MCF 10A (cell line): ENCODE measurements at regions not wholly inside any gene's neighbourhood (a gene's known extent, or its start where the extent isn't known, plus 50 kb on each side); places are given as distances from the start of the nearest gene placed in this dataset.

Source experiments
- BruUV-seq: library from RNA; stranded (reverse); fragments of 400-500 nt; replicated peaks from 2 replicates; lab custom pipeline; 2021; lab: Mats Ljungman, UMichigan
- CTCF ChIA-PET: fragments of 300-600 bp; sonication (Branson Sonifier 250); formaldehyde crosslinking; extraction: SDS; loops from one replicate; lab custom pipeline; 2021; ENCODE audit warnings: antibody characterized with exemption, inconsistent platforms; lab: Yijun Ruan, JAX
- POLR2A ChIA-PET: fragments of 300-600, 350-650 bp; sonication (Branson Sonifier 250); formaldehyde crosslinking; extraction: SDS; loops from one replicate; lab custom pipeline; 2020; ENCODE audit warnings: antibody characterized with exemption, inconsistent platforms; lab: Yijun Ruan, JAX
- DNase-seq: peaks from one replicate; pipeline ENCODE4 v3.0.0-alpha.2; 2018; ENCODE audit not compliant: unreplicated experiment
- H3K27ac Mint-ChIP-seq: one replicate; pipeline ENCODE4 v1.8.0; 2022; ENCODE audit warnings: mild to moderate bottlenecking, low read depth, mixed read lengths; ENCODE audit not compliant: unreplicated experiment
- H3K27me3 Mint-ChIP-seq: one replicate; pipeline ENCODE4 v1.8.0; 2022; ENCODE audit warnings: mixed read lengths; ENCODE audit not compliant: insufficient read depth, unreplicated experiment
- H3K36me3 Mint-ChIP-seq: one replicate; pipeline ENCODE4 v1.8.0; 2022; ENCODE audit warnings: mild to moderate bottlenecking, moderate library complexity, mixed read lengths; ENCODE audit not compliant: insufficient read depth, unreplicated experiment
- H3K4me1 Mint-ChIP-seq: one replicate; pipeline ENCODE4 v1.8.0; 2022; ENCODE audit warnings: mixed read lengths; ENCODE audit not compliant: insufficient read depth, unreplicated experiment
- H3K4me3 Mint-ChIP-seq: one replicate; pipeline ENCODE4 v1.8.0; 2022; ENCODE audit warnings: mild to moderate bottlenecking, moderate library complexity, mixed read lengths; ENCODE audit not compliant: unreplicated experiment
- H3K9me3 Mint-ChIP-seq: one replicate; pipeline ENCODE4 v1.8.0; 2022; ENCODE audit warnings: mixed read lengths; ENCODE audit not compliant: unreplicated experiment
- intact Hi-C: fragments of 100-400 bp; cut with micrococcal nuclease; formaldehyde crosslinking; loops from 2 replicates; pipeline ENCODE4 v1.14.1; 2022
- TF ChIP-seq, protein P1 (sequence below): fragments of 200-600 bp; IDR thresholded peaks from one replicate; pipeline ENCODE4 v1.8.0; 2022; ENCODE audit warnings: antibody characterized with exemption, mild to moderate bottlenecking; ENCODE audit not compliant: unreplicated experiment

DNA sequence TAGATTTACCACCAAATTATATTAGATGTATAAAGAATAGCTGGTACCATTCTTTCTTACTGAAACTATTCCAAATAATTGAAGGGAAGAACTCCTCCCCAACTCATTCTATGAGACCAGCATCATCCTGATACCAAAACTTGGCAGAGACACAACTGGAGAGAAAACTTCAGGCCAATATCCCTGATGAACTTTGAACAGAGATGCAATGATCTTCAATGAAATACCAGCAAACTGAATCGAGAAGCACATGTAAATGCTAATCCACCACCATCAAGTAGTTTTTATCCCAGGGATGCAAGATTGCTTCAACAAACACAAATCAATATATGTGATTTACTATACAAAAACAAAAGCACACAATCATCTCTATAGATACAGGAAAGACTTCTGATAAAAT lies 329.8 kb downstream of the RDH14 start:
- H3K27ac Mint-ChIP-seq: no peak overlapping the region
- H3K4me3 Mint-ChIP-seq: no peak overlapping the region
- TF ChIP-seq, protein P1, sequence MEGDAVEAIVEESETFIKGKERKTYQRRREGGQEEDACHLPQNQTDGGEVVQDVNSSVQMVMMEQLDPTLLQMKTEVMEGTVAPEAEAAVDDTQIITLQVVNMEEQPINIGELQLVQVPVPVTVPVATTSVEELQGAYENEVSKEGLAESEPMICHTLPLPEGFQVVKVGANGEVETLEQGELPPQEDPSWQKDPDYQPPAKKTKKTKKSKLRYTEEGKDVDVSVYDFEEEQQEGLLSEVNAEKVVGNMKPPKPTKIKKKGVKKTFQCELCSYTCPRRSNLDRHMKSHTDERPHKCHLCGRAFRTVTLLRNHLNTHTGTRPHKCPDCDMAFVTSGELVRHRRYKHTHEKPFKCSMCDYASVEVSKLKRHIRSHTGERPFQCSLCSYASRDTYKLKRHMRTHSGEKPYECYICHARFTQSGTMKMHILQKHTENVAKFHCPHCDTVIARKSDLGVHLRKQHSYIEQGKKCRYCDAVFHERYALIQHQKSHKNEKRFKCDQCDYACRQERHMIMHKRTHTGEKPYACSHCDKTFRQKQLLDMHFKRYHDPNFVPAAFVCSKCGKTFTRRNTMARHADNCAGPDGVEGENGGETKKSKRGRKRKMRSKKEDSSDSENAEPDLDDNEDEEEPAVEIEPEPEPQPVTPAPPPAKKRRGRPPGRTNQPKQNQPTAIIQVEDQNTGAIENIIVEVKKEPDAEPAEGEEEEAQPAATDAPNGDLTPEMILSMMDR: no peak
- CTCF ChIA-PET: interaction anchor here (0.8 kb wide), 1 partner anchor 148 kb away, joined by 3 read pairs; no protein-coding TSS in a partner anchor
- H3K27me3 Mint-ChIP-seq: peaks cover 44% of the 10 kb centered on the region
- POLR2A ChIA-PET: no interaction called here
- intact Hi-C loops: no loop called here
- no peaks in the 10 kb centered on the region for H3K9me3 Mint-ChIP-seq
- BruUV-seq: no TSS peak
- DNase-seq: no peak
- H3K4me1 Mint-ChIP-seq: no peaks in the 10 kb centered on the region
- no peaks in the 10 kb centered on the region for H3K36me3 Mint-ChIP-seq

DNA sequence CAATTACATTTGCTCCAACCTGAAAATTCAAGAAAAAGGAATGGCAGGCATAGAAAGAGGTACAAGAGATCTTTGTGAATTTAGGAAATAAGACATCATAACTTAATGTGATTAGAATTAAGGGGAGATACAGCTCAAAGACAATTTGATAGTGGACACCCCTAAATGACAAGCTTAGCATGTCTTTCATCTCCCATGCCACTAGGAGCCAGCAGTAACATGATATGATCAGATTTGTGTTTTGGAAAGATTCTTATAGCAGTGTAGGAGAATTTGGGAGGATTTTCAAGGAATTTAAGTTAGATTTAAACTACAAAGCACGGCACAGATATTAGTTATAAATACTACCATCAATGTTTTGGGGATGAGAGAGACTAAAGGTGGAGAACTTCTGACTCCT lies 340.8 kb downstream of the RDH14 start:
- H3K36me3 Mint-ChIP-seq: no peaks in the 10 kb centered on the region
- intact Hi-C loops: loop anchor here (2.0 kb wide), 1 partner anchor 159 kb away; no protein-coding TSS in a partner anchor
- BruUV-seq: no TSS peak

DNA sequence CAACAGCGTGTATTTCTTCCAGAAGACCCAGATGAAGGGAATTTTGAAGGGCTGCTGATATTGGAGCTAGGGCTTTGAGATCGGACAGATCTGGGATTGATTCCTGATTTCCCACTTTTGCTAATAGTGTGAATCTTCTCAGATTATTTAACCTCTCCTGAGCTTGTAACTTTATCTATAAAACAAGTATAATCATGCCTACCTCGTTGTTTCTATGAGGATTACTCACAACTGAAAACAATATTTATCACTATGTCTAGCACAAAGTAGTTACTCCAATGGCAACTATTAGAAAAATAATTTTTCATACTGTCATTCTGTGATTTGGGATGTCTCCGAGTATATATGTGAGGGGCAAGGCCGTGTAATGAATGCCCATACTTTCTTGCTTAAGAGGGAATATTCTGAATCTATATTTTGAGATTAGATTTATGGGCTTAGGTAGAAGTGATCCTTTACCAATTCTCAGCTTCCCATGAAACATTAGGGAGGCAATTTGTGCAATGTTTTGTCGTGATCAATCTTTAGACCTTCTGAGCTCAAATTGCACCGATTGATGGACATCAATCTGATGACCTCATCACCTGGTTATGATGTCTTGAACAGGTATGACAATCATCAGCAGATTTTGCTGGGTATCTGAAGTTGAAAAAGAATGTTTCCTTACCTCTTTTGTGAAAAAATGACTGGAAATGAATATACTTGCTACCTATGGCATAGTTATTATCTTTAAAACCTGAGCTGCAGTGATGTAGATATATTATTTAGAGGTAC lies 339.9 kb downstream of the KCNS3 start:
- no TSS peak for BruUV-seq
- intact Hi-C loops: loop anchor here (2.0 kb wide), 1 partner anchor 160 kb away; no protein-coding TSS in a partner anchor
- ChIA-PET POLR2A (interaction anchor here (0.7 kb wide), 1 partner anchor 11 kb away, joined by 3 read pairs; no protein-coding TSS in a partner anchor), CTCF (interaction anchor here (0.8 to 1.1 kb wide), 3 partner anchors 40 to 161 kb away, joined by 3 to 7 read pairs (median 3); no protein-coding TSS in a partner anchor)
- Mint-ChIP-seq H3K4me1 (no peaks in the 10 kb centered on the region), H3K9me3 (no peaks in the 10 kb centered on the region), H3K36me3 (no peaks in the 10 kb centered on the region), H3K27ac (no peak overlapping the region), H3K27me3 (no peaks in the 10 kb centered on the region), H3K4me3 (no peak overlapping the region)
- TF ChIP-seq, protein P1: no peak
- DNase-seq: no peak

More for the DNA sequence above, 340.8 kb downstream of the RDH14 start:
- Mint-ChIP-seq H3K27me3 (no peaks in the 10 kb centered on the region), H3K9me3 (no peaks in the 10 kb centered on the region), H3K4me1 (no peaks in the 10 kb centered on the region), H3K27ac (no peak overlapping the region), H3K4me3 (no peak overlapping the region)
- TF ChIP-seq, protein P1: peak; percentile 11
- POLR2A ChIA-PET: no interaction called here
- CTCF ChIA-PET: interaction anchor here (0.7 to 0.8 kb wide), 3 partner anchors 71 to 1495 kb away, joined by 3 read pairs; no protein-coding TSS in a partner anchor
- no peak for DNase-seq

DNA sequence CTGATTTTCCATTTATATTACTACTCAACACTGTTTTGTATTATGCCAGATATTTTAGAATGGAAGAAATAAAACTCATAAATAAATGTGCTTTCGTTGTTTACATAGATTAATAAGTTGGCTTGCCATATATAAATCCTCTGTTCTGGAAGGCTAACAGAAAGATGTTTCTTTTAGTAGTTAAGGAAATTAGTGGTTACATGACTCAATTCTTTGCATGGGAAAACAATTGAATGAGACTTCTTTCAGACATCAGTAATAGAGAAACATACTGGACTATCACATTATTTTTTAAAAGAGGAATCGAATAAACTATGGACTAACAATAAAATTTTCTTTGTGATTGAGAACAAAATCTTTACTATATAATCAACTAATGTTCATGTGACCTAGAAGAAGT lies 336.5 kb downstream of the KCNS3 start:
- intact Hi-C loops: no loop called here
- Mint-ChIP-seq H3K27me3 (no peaks in the 10 kb centered on the region), H3K36me3 (no peaks in the 10 kb centered on the region), H3K27ac (no peak overlapping the region), H3K9me3 (no peaks in the 10 kb centered on the region), H3K4me1 (peaks cover 6% of the 10 kb centered on the region), H3K4me3 (no peak overlapping the region)
- BruUV-seq: no TSS peak
- ChIA-PET POLR2A (no interaction called here), CTCF (no interaction called here)
- no peak for DNase-seq
- TF ChIP-seq, protein P1: no peak
